Neural progenitor cell (in vitro differentiated cells): ENCODE measurements at regions not wholly inside any gene's neighbourhood (a gene's known extent, or its start where the extent isn't known, plus 50 kb on each side); places are given as distances from the start of the nearest gene placed in this dataset.

Experiments
- CTCF ChIP-seq: fragments of 200-600 bp; sonication (generic); IDR thresholded peaks from 2 replicates; pipeline ENCODE4 v1.5.1; 2017; ENCODE audit warnings: antibody characterized with exemption, mild to moderate bottlenecking
- EZH2 ChIP-seq: fragments of 200-600 bp; sonication (generic); IDR thresholded peaks from 2 replicates; pipeline ENCODE4 v1.6.1; 2017; ENCODE audit warnings: antibody characterized with exemption, mild to moderate bottlenecking, moderate library complexity
- EZH2phosphoT487 ChIP-seq: fragments of 200-600 bp; sonication (generic); IDR thresholded peaks from 2 replicates; pipeline ENCODE4 v1.6.1; 2017; ENCODE audit warnings: antibody characterized with exemption

GRCh38 chr6:135606392-135606791, 108.9 kb upstream of the AHI1 start:
- TF ChIP-seq CTCF (no peak), EZH2phosphoT487 (no peak), EZH2 (no peak)
